Heart right ventricle (tissue), 16 donors: ENCODE measurements at regions not wholly inside any gene's neighbourhood (a gene's known extent, or its start where the extent isn't known, plus 50 kb on each side); places are given as distances from the start of the nearest gene placed in this dataset.

ENCODE experiments used
- ATAC-seq, 8 donors: fragments of 200-7000 bp; cut with Tn5 transposase; one replicate each; pipeline ENCODE4 v1.9.1; 2020; ENCODE audit warnings: mild to moderate bottlenecking in 8 of 8, moderate library complexity in 8 of 8, moderate number of reproducible peaks in 1 of 8
- DNase-seq, 2 donors: peaks; one replicate each; pipeline ENCODE4 v3.0.0-alpha.2; 2020
- H3K27ac ChIP-seq, 10 donors: fragments of 200-600 bp; sonication (generic) in 2 of 10; one replicate each; pipeline versions ENCODE4 v1.5.0 to v1.8.0; 2020 to 2022; ENCODE audit warnings: mild to moderate bottlenecking in 3 of 10
- H3K27me3 ChIP-seq, 7 donors: fragments of 200-600 bp; one replicate each; pipeline ENCODE4 v1.8.0; 2021 to 2022; ENCODE audit warnings: mild to moderate bottlenecking in 2 of 7
- H3K36me3 ChIP-seq, 9 donors: fragments of 200-600 bp; sonication (generic) in 1 of 9; one replicate each; pipeline versions ENCODE4 v1.5.0 to v1.8.0; 2020 to 2022; ENCODE audit warnings: mild to moderate bottlenecking in 2 of 9
- H3K4me1 ChIP-seq, 9 donors: fragments of 200-600 bp; sonication (generic) in 1 of 9; one replicate each; pipeline versions ENCODE4 v1.5.0 to v1.8.0; 2020 to 2022; ENCODE audit warnings: mild to moderate bottlenecking in 4 of 9
- H3K4me3 ChIP-seq, 10 donors: fragments of 200-600 bp; sonication (generic) in 2 of 10; one replicate each; pipeline versions ENCODE4 v1.5.0 to v1.8.0; 2020 to 2022; ENCODE audit warnings: mild to moderate bottlenecking in 7 of 10, moderate library complexity in 2 of 10
- H3K9me3 ChIP-seq, 11 donors: fragments of 200-600 bp in 10 of 11; sonication (generic) in 2 of 11; one replicate each; pipeline versions ENCODE4 v1.5.0 to v1.8.0; 2013 to 2022; ENCODE audit warnings: mild to moderate bottlenecking in 2 of 11, control low read depth in 1 of 11, moderate library complexity in 1 of 11
- CTCF ChIP-seq, 9 donors: fragments of 200-600 bp; sonication (generic) in 2 of 9; IDR thresholded peaks; one replicate each; pipeline versions ENCODE4 v1.5.0 to v1.8.0; 2021 to 2022; ENCODE audit warnings: antibody characterized with exemption in 9 of 9, mild to moderate bottlenecking in 5 of 9, moderate library complexity in 1 of 9
- WGBS, 2 donors: extraction: QIAGEN DNeasy Blood & Tissue Kit; methylation state at CpG; one replicate each; pipeline ENCODE4 v1.1.7; 2013; ENCODE audit warnings: inconsistent platforms in 1 of 2; 5-methylcytosine and 5-hydroxymethylcytosine counted together
- intact Hi-C, 10 donors: fragments of 100-400 bp; cut with DNase I; formaldehyde crosslinking; loops; one replicate each; pipeline versions ENCODE4 v1.11.1 to v1.14.2; 2022
- donor health status: Arrhythmogenic right ventricular cardiomyopathy.
- donor health status: ischemic (EF 13 %, LVEDD 7.1; RV severe dilation, severe dysfunction).
- donor health status: healthy with polysubstance abuse.
- donor health status: DM: no; HTN: yes; CAD: no.
- donor health status: DM: no; HTN: no; CAD: no.
- donor health status: ischemic (EF 25% LVEDD 6.9; RV normal size, moderate dysfunction).
- donor health status: ischemic (EF 25% LVEDD 5.7; RV mildly dilated, moderate dysfunction).
- donor health status: healthy.
- donor health status: DM: yes; HTN: yes; CAD: no.
- donor health status: Ischemic cardiomyopathy.
- donor health status: ischemic (EF 35%, LVEDD 5.7; RV mildly dilated, moderate dysfunction).
- donor health status: nonischemic (EF 11% LVEDD 7.7; RV severe dilation, severe dysfunction).
- donor health status: DM: yes; HTN: yes; CAD: no.
- donor health status: PGD.
- donor health status: ischemic (EF 29% LVEDD 5.4; RV normal size, mild dysfunction).
- donor health status: nonischemic (EF 23%, LVEDD 6.1; RV moderate dilation, normal function).

DNA sequence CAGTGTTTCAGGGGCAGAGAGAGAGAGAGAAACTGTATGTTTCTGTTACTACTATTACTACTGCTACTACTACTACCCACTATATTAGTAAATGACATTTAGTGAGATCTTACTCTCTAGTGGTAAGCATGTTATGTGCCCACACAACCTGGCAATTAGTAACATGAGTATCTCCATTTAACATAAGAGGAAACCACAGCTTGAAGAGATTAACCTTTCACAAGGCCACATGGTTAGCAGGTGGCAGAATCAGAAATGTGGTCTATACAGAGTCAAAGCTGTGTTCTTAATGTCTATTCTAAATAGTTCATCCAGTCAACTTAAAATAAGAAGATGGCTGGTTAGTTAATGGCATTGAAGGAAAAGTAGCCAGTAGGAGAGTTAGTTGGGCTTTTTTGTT lies 961.6 kb downstream of the MCTP2 start:
- Histone ChIP-seq H3K4me1 (no peaks in the 10 kb centered on the region), H3K36me3 (no peaks in the 10 kb centered on the region), H3K27me3 (no peaks in the 10 kb centered on the region), H3K9me3 (peaks cover 0 to 1% (median 0%) of the 10 kb centered on the region in 11 donors), H3K27ac (no peak overlapping the region), H3K4me3 (no peak overlapping the region)
- TF ChIP-seq CTCF (IDR thresholded peaks at IDR 0.05): no peak
- DNase-seq: no peak
- ATAC-seq: no peak
- intact Hi-C loops: no loop called here

DNA sequence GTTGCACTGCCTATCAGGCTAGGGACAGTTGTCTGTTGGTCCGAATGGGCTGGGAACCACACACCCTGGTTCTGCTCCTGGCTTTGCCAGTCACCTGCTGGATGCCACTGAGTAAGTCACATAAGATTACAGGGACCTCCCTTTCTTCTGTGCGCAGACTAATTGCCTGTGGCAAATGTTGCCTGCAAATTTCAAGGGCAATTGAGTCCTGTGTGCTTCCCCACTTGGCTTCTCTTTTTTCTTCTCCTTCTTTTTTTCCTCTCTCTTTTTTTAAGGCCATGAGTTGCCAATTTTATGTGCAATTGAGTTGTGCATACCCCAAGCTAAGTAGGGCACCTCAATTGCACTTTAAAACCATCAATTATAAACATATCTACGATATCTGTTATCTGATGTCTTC lies 963.4 kb downstream of the MCTP2 start:
- intact Hi-C loops: no loop called here

GRCh38 chr15:95196176-95196915 lies 965.0 kb downstream of the MCTP2 start:
- ATAC-seq (no peak), DNase-seq (no peak)
- no peaks in the 10 kb centered on the region for H3K4me1 ChIP-seq
- intact Hi-C loops: no loop called here
- peaks cover 0 to 17% (median 5%) of the 10 kb centered on the region in 11 donors for H3K9me3 ChIP-seq
- no peaks in the 10 kb centered on the region for H3K36me3 ChIP-seq
- WGBS, 2 donors: 76 to 78% methylated on average over 17 of the region's 17 CpGs
- H3K27me3 ChIP-seq: no peaks in the 10 kb centered on the region
- H3K27ac ChIP-seq: no peak overlapping the region
- TF ChIP-seq CTCF (IDR thresholded peaks at IDR 0.05): no peak
- no peak overlapping the region for H3K4me3 ChIP-seq

More for the DNA sequence above, 963.4 kb downstream of the MCTP2 start:
- peaks cover 0 to 1% (median 0%) of the 10 kb centered on the region in 11 donors for H3K9me3 ChIP-seq
- H3K27ac ChIP-seq: no peak overlapping the region
- H3K27me3 ChIP-seq: no peaks in the 10 kb centered on the region
- 87 to 92% methylated on average over 3 of the region's 3 CpGs for WGBS, 2 donors
- TF ChIP-seq CTCF (IDR thresholded peaks at IDR 0.05): no peak
- DNase-seq (no peak), ATAC-seq (no peak)
- H3K4me3 ChIP-seq: no peak overlapping the region
- no peaks in the 10 kb centered on the region for H3K36me3 ChIP-seq
- no peaks in the 10 kb centered on the region for H3K4me1 ChIP-seq

DNA sequence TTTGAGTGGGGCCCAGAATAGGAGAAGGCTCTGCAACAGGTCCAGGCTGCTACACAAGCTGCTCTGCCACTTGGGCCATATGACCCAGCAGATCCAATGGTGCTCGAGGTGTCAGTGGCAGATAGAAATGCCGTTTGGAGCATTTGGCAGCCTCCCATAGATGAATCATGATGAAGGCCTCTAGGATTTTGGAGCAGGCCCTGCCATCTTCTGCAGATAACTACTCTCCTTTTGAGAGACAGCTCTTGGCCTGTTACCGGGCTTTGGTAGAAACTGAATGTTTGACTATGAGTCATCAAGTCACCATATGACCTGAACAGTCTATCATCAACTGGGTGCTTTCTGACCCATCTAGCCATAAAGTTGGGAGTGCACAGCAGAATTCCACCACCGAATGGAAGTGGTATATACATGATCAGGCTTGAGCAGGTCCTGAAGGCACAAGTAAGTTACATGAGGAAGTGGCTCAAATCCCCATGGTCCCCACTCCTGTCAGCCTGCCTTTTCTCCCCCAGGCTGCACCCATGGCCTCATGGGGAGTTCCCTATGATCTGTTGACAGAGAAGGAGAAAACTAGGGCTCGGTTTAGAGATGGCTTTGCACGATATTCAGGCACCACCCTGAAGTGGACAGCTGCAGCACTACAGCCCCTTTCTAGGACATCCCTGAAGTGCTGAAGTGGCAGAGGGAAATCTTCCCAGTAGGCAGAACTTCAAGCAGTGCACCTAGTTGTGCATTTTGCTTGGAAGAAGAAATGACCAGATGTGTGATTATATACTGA lies 971.4 kb downstream of the MCTP2 start:
- intact Hi-C loops: no loop called here
- ATAC-seq: no peak
- no peaks in the 10 kb centered on the region for H3K36me3 ChIP-seq
- no peaks in the 10 kb centered on the region for H3K4me1 ChIP-seq
- no peak for TF ChIP-seq CTCF (IDR thresholded peaks at IDR 0.05)
- H3K9me3 ChIP-seq: peaks cover 0 to 45% (median 5%) of the 10 kb centered on the region in 11 donors
- no peaks in the 10 kb centered on the region for H3K27me3 ChIP-seq
- H3K4me3 ChIP-seq: no peak overlapping the region
- H3K27ac ChIP-seq: no peak overlapping the region
- 86 to 90% methylated on average over 6 of the region's 6 CpGs for WGBS, 2 donors
- DNase-seq: no peak
